Panc1 (cell line): ENCODE measurements at regions not wholly inside any gene's neighbourhood (a gene's known extent, or its start where the extent isn't known, plus 50 kb on each side); places are given as distances from the start of the nearest gene placed in this dataset.

Experiments
- POLR2AphosphoS5 ChIP-seq: IDR thresholded peaks from 2 replicates; pipeline ENCODE4 v1.6.1; 2012; ENCODE audit warnings: mild to moderate bottlenecking, low read depth, low read length, moderate library complexity
- TCF7L2 ChIP-seq: IDR thresholded peaks from 2 replicates; pipeline ENCODE4 v1.6.1; 2011; ENCODE audit warnings: mild to moderate bottlenecking, low read depth, low read length, inconsistent platforms
- TF ChIP-seq, protein P1 (sequence below): fragments of 450-650 bp; IDR thresholded peaks from 2 replicates; pipeline ENCODE4 v1.5.1; 2017; ENCODE audit warnings: mild to moderate bottlenecking

DNA sequence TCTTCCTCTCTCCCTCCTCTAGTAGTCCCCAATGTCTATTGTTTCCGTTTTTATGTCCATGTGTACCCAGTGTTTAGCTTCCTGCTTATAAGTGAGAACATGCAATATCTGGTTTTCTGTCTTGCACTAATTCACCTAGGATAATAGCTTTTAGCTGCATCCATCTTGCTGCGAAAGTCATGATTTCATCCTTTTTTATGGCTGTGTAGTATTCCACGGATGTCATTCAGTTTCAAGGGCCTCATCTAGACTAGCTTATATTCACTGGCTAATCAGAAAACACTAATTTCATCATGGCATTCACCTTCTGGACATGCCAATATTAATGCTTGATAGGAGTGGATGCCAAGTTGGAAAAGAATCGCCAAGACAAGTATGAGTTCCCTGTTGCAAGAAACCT lies 619.6 kb upstream of the AUTS2 start:
- TF ChIP-seq TCF7L2 (no peak), POLR2AphosphoS5 (no peak)
- TF ChIP-seq, protein P1, sequence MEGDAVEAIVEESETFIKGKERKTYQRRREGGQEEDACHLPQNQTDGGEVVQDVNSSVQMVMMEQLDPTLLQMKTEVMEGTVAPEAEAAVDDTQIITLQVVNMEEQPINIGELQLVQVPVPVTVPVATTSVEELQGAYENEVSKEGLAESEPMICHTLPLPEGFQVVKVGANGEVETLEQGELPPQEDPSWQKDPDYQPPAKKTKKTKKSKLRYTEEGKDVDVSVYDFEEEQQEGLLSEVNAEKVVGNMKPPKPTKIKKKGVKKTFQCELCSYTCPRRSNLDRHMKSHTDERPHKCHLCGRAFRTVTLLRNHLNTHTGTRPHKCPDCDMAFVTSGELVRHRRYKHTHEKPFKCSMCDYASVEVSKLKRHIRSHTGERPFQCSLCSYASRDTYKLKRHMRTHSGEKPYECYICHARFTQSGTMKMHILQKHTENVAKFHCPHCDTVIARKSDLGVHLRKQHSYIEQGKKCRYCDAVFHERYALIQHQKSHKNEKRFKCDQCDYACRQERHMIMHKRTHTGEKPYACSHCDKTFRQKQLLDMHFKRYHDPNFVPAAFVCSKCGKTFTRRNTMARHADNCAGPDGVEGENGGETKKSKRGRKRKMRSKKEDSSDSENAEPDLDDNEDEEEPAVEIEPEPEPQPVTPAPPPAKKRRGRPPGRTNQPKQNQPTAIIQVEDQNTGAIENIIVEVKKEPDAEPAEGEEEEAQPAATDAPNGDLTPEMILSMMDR: no peak
